A204.1 (cell line): ENCODE measurements at regions not wholly inside any gene's neighbourhood (a gene's known extent, or its start where the extent isn't known, plus 50 kb on each side); places are given as distances from the start of the nearest gene placed in this dataset.
"Not testable (repeated sequence)": the region's sequence is repeated elsewhere in the genome, so short reads cannot be mapped to it uniquely, and the experiment has no call there.

ENCODE experiments used
- FAIRE-seq: peaks from 2 replicates; lab custom pipeline; 2012; peaks lifted over from hg19 to GRCh38; lab: Jason Lieb, UNC

GRCh38 chr15:94844538-94845389, 613.4 kb downstream of the MCTP2 start:
- FAIRE-seq: no peak

- FAIRE-seq: no peak
These were observed 614.0 kb downstream of the MCTP2 start for GRCh38 chr15:94845390-94845716.

- no peak for FAIRE-seq
These were observed 616.0 kb downstream of the MCTP2 start for GRCh38 chr15:94847325-94847724.

GRCh38 chr15:94848054-94848453, 616.7 kb downstream of the MCTP2 start:
- no peak for FAIRE-seq

GRCh38 chr15:94855018-94855408, 623.7 kb downstream of the MCTP2 start:
- no peak for FAIRE-seq

GRCh38 chr15:94855409-94856266, 624.3 kb downstream of the MCTP2 start:
- no peak for FAIRE-seq

- no peak for FAIRE-seq
These were observed 625.0 kb downstream of the MCTP2 start for GRCh38 chr15:94856267-94856854.

- no peak for FAIRE-seq
These were observed 626.1 kb downstream of the MCTP2 start for GRCh38 chr15:94857466-94857865.

GRCh38 chr15:94858011-94858410, 626.6 kb downstream of the MCTP2 start:
- FAIRE-seq: no peak

GRCh38 chr15:94858449-94858848, 627.1 kb downstream of the MCTP2 start:
- no peak for FAIRE-seq

- no peak for FAIRE-seq
These were observed 627.6 kb downstream of the MCTP2 start for GRCh38 chr15:94858920-94859319.

- FAIRE-seq: no peak
These were observed 633.2 kb downstream of the MCTP2 start for GRCh38 chr15:94864600-94864999.

GRCh38 chr15:94868265-94868664, 636.9 kb downstream of the MCTP2 start:
- not testable (repeated sequence) for FAIRE-seq

GRCh38 chr15:94875550-94875949, 644.2 kb downstream of the MCTP2 start:
- no peak for FAIRE-seq

GRCh38 chr15:94877833-94878232, 646.5 kb downstream of the MCTP2 start:
- no peak for FAIRE-seq

GRCh38 chr15:94882071-94882712, 650.8 kb downstream of the MCTP2 start:
- no peak for FAIRE-seq

GRCh38 chr15:94887391-94887790, 656.0 kb downstream of the MCTP2 start:
- no peak for FAIRE-seq

GRCh38 chr15:94889153-94889552, 657.8 kb downstream of the MCTP2 start:
- no peak for FAIRE-seq

- FAIRE-seq: no peak
These were observed 661.7 kb downstream of the MCTP2 start for GRCh38 chr15:94893091-94893490.

GRCh38 chr15:94894056-94894455, 662.7 kb downstream of the MCTP2 start:
- FAIRE-seq: no peak

GRCh38 chr15:94909510-94909909, 678.1 kb downstream of the MCTP2 start:
- no peak for FAIRE-seq

- no peak for FAIRE-seq
These were observed 678.8 kb downstream of the MCTP2 start for GRCh38 chr15:94910166-94910565.

- FAIRE-seq: no peak
These were observed 681.4 kb downstream of the MCTP2 start for GRCh38 chr15:94912760-94913159.
